ENCODE measurements at regions not wholly inside any gene's neighbourhood (a gene's known extent, or its start where the extent isn't known, plus 50 kb on each side); places are given as distances from the start of the nearest gene placed in this dataset.

- TF ChIP-seq CTCF (IDR thresholded peaks at IDR 0.05): no peak
- no peak for TF ChIP-seq POLR2A (IDR thresholded peaks at IDR 0.05)
- no peak for TF ChIP-seq EP300 (IDR thresholded peaks at IDR 0.05)
These were observed 372.4 kb upstream of the SLIT2 start for GRCh38 chr4:19879330-19879729.
